ENCODE measurements at regions not wholly inside any gene's neighbourhood (a gene's known extent, or its start where the extent isn't known, plus 50 kb on each side); places are given as distances from the start of the nearest gene placed in this dataset.
A peak's percentile ranks its signal among the peaks of the same experiment; 100 is the strongest.

- DNase-seq (ENCODE audit: low spot score), result no peak
Measured at GRCh38 chr6:156725712-156726111, 51.5 kb upstream of the ARID1B start.

GRCh38 chr6:156720691-156721685, 56.2 kb upstream of the ARID1B start:
- DNase-seq (ENCODE audit: low spot score), result no peak

- DNase-seq (ENCODE audit: low spot score), result peak; percentile 42
Measured at GRCh38 chr6:156719720-156720563, 57.2 kb upstream of the ARID1B start.

- DNase-seq (ENCODE audit: low spot score), result no peak
Measured at GRCh38 chr6:156719395-156719719, 57.8 kb upstream of the ARID1B start.

GRCh38 chr6:156718647-156719394, 58.4 kb upstream of the ARID1B start:
- DNase-seq (ENCODE audit: low spot score), result no peak

GRCh38 chr6:156717542-156717941, 59.6 kb upstream of the ARID1B start:
- no peak for DNase-seq (ENCODE audit: low spot score)

- no peak for DNase-seq (ENCODE audit: low spot score)
Measured at GRCh38 chr6:156715839-156716238, 61.3 kb upstream of the ARID1B start.

GRCh38 chr6:156713548-156713947, 63.6 kb upstream of the ARID1B start:
- no peak for DNase-seq (ENCODE audit: low spot score)

- DNase-seq (ENCODE audit: low spot score), result no peak
Measured at GRCh38 chr6:156710479-156710878, 66.7 kb upstream of the ARID1B start.

- DNase-seq (ENCODE audit: low spot score), result no peak
Measured at GRCh38 chr6:156707818-156708217, 69.4 kb upstream of the ARID1B start.

GRCh38 chr6:156703719-156704118, 73.5 kb upstream of the ARID1B start:
- DNase-seq (ENCODE audit: low spot score), result no peak

GRCh38 chr6:156701966-156702365, 75.2 kb upstream of the ARID1B start:
- DNase-seq (ENCODE audit: low spot score), result no peak

- no peak for DNase-seq (ENCODE audit: low spot score)
Measured at GRCh38 chr6:156700440-156701057, 76.6 kb upstream of the ARID1B start.

- DNase-seq (ENCODE audit: low spot score), result no peak
Measured at GRCh38 chr6:156699935-156700334, 77.2 kb upstream of the ARID1B start.

- peak; percentile 60 for DNase-seq (ENCODE audit: low spot score)
Measured at GRCh38 chr6:156699017-156699421, 78.2 kb upstream of the ARID1B start.

GRCh38 chr6:156698239-156699016, 78.8 kb upstream of the ARID1B start:
- no peak for DNase-seq (ENCODE audit: low spot score)

- no peak for DNase-seq (ENCODE audit: low spot score)
Measured at GRCh38 chr6:156697225-156697830, 79.8 kb upstream of the ARID1B start.

- no peak for DNase-seq (ENCODE audit: low spot score)
Measured at GRCh38 chr6:156695742-156696141, 81.4 kb upstream of the ARID1B start.

GRCh38 chr6:156694679-156695078, 82.5 kb upstream of the ARID1B start:
- no peak for DNase-seq (ENCODE audit: low spot score)

- DNase-seq (ENCODE audit: low spot score), result no peak
Measured at GRCh38 chr6:156691018-156691417, 86.2 kb upstream of the ARID1B start.

GRCh38 chr6:156689656-156690055, 87.5 kb upstream of the ARID1B start:
- no peak for DNase-seq (ENCODE audit: low spot score)
